ENCODE measurements at regions not wholly inside any gene's neighbourhood (a gene's known extent, or its start where the extent isn't known, plus 50 kb on each side); places are given as distances from the start of the nearest gene placed in this dataset.

- H3K4me3 ChIP-seq (ENCODE audit: control insufficient read depth, low read depth, low read length) = no peak overlapping the region
- no peak for TF ChIP-seq CTCF (IDR thresholded peaks at IDR 0.05; ENCODE audit: control insufficient read depth, insufficient read depth, low read depth, low read length, missing control alignments)
- no peak for DNase-seq (ENCODE audit: low read depth)
Observed at GRCh38 chr17:79276821-79277220, 202.2 kb downstream of the ENGASE start.

GRCh38 chr17:79273660-79274059 is 199.0 kb downstream of the ENGASE start:
- DNase-seq (ENCODE audit: low read depth) = no peak
- no peak overlapping the region for H3K4me3 ChIP-seq (ENCODE audit: control insufficient read depth, low read depth, low read length)
- no peak for TF ChIP-seq CTCF (IDR thresholded peaks at IDR 0.05; ENCODE audit: control insufficient read depth, insufficient read depth, low read depth, low read length, missing control alignments)

- no peak for TF ChIP-seq CTCF (IDR thresholded peaks at IDR 0.05; ENCODE audit: control insufficient read depth, insufficient read depth, low read depth, low read length, missing control alignments)
- H3K4me3 ChIP-seq (ENCODE audit: control insufficient read depth, low read depth, low read length) = no peak overlapping the region
- no peak for DNase-seq (ENCODE audit: low read depth)
Observed at GRCh38 chr17:79272666-79273219, 198.1 kb downstream of the ENGASE start.

- H3K4me3 ChIP-seq (ENCODE audit: control insufficient read depth, low read depth, low read length) = no peak overlapping the region
- TF ChIP-seq CTCF (IDR thresholded peaks at IDR 0.05; ENCODE audit: control insufficient read depth, insufficient read depth, low read depth, low read length, missing control alignments) = no peak
- DNase-seq (ENCODE audit: low read depth) = no peak
Observed at GRCh38 chr17:79272220-79272619, 197.6 kb downstream of the ENGASE start.

GRCh38 chr17:79269620-79270019 is 195.0 kb downstream of the ENGASE start:
- no peak overlapping the region for H3K4me3 ChIP-seq (ENCODE audit: control insufficient read depth, low read depth, low read length)
- TF ChIP-seq CTCF (IDR thresholded peaks at IDR 0.05; ENCODE audit: control insufficient read depth, insufficient read depth, low read depth, low read length, missing control alignments) = no peak
- DNase-seq (ENCODE audit: low read depth) = no peak

GRCh38 chr17:79263191-79263590 is 188.6 kb downstream of the ENGASE start:
- no peak overlapping the region for H3K4me3 ChIP-seq (ENCODE audit: control insufficient read depth, low read depth, low read length)
- no peak for TF ChIP-seq CTCF (IDR thresholded peaks at IDR 0.05; ENCODE audit: control insufficient read depth, insufficient read depth, low read depth, low read length, missing control alignments)
- DNase-seq (ENCODE audit: low read depth) = no peak

- DNase-seq (ENCODE audit: low read depth) = no peak
- no peak overlapping the region for H3K4me3 ChIP-seq (ENCODE audit: control insufficient read depth, low read depth, low read length)
- TF ChIP-seq CTCF (IDR thresholded peaks at IDR 0.05; ENCODE audit: control insufficient read depth, insufficient read depth, low read depth, low read length, missing control alignments) = no peak
Observed at GRCh38 chr17:79262624-79263023, 188.0 kb downstream of the ENGASE start.

All from AG09309 (cell line).